Suprapubic skin (tissue), 4 donors: ENCODE measurements at regions not wholly inside any gene's neighbourhood (a gene's known extent, or its start where the extent isn't known, plus 50 kb on each side); places are given as distances from the start of the nearest gene placed in this dataset.
"Not testable (repeated sequence)": the region's sequence is repeated elsewhere in the genome, so short reads cannot be mapped to it uniquely, and the experiment has no call there.

Experiments used
- DNase-seq, 2 donors: peaks; one replicate each; pipeline ENCODE4 v3.0.0-alpha.2; 2019; ENCODE audit warnings: low spot score in 2 of 2
- H3K27ac ChIP-seq: fragments of 200-600 bp; sonication (generic); one replicate; pipeline ENCODE4 v1.5.1; 2019
- H3K27me3 ChIP-seq: fragments of 200-600 bp; sonication (generic); one replicate; pipeline ENCODE4 v1.5.1; 2019
- H3K36me3 ChIP-seq: fragments of 200-600 bp; sonication (generic); one replicate; pipeline ENCODE4 v1.5.1; 2019
- H3K4me1 ChIP-seq: fragments of 200-600 bp; sonication (generic); one replicate; pipeline ENCODE4 v1.5.1; 2019
- H3K4me3 ChIP-seq: fragments of 200-600 bp; sonication (generic); one replicate; pipeline ENCODE4 v1.5.1; 2019; ENCODE audit warnings: mild to moderate bottlenecking
- H3K9me3 ChIP-seq: fragments of 200-600 bp; sonication (generic); one replicate; pipeline ENCODE4 v1.5.1; 2019
- EP300 ChIP-seq: sonication (generic); formaldehyde crosslinking; IDR thresholded peaks from one replicate; pipeline ENCODE4 v1.6.1; 2017; ENCODE audit warnings: antibody characterized with exemption
- POLR2A ChIP-seq, 2 donors: fragments of 450-650 bp; IDR thresholded peaks; one replicate each; pipeline ENCODE4 v1.6.1; 2017; ENCODE audit warnings: antibody characterized with exemption in 2 of 2, mild to moderate bottlenecking in 2 of 2, moderate library complexity in 2 of 2
- POLR2AphosphoS5 ChIP-seq, 3 donors: sonication (generic); formaldehyde crosslinking; IDR thresholded peaks; one replicate each; pipeline ENCODE4 v1.6.1; 2017; ENCODE audit warnings: antibody characterized with exemption in 3 of 3
- WGBS: methylation state at CpG from one replicate; pipeline ENCODE4 v1.1.5; 2018; 5-methylcytosine and 5-hydroxymethylcytosine counted together
- TF ChIP-seq, protein P1 (sequence below), 2 donors: fragments of 200-600 bp in 1 of 2; fragments of 450-650 bp in 1 of 2; sonication (generic) in 1 of 2; IDR thresholded peaks; one replicate each; pipeline ENCODE4 v1.5.1; 2016 to 2019; ENCODE audit warnings: antibody characterized with exemption in 2 of 2, mild to moderate bottlenecking in 1 of 2, moderate library complexity in 1 of 2

DNA sequence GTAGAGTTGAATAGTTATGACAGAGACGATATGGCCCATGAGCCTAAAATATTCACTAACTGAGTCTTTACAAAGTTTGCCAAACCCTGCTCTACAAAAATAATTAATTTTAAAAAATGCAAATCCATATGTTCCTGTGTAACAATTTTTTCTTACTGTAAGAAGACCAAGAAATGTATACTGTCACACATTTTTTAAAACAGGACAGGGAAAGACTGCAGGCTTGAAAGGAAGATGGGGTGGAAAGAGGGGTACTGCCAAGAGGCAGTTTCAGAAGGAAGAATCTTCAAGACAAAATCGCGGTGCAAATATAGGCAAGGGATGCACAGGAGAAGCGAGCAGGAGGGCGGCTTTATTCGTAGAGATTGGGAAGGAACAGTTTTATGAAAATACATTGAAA lies 115.7 kb upstream of the KLHL1 start:
- TF ChIP-seq POLR2AphosphoS5 (IDR thresholded peaks at IDR 0.05) = no peak
- TF ChIP-seq POLR2A (IDR thresholded peaks at IDR 0.05) = no peak
- Histone ChIP-seq H3K4me3 (no peak overlapping the region), H3K27ac (no peak overlapping the region), H3K9me3 (no peaks in the 10 kb centered on the region), H3K36me3 (no peaks in the 10 kb centered on the region), H3K27me3 (no peaks in the 10 kb centered on the region), H3K4me1 (no peaks in the 10 kb centered on the region)
- WGBS = 92% methylated on average over 6 of the region's 6 CpGs
- DNase-seq = no peak

DNA sequence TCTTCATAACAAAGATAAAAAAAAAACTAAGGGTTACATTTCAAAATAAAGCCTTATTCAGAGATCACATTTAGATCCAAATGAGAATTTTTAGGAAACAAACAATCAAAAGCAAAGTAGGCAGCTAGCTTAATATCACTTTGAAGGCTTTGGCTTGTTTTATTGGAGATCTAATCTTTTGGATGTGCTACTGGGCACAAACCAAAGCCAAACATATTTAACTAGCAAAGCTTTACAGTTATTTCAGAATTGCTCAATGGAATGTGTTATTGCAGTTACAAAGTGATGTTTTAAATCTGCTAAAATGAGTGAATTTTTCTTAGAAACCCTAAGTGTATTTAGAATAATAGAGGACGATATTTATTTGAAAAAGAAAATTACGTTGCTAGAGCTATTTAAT lies 114.7 kb upstream of the KLHL1 start:
- no peaks in the 10 kb centered on the region for H3K4me1 ChIP-seq
- H3K9me3 ChIP-seq = no peaks in the 10 kb centered on the region
- H3K4me3 ChIP-seq = no peak overlapping the region
- 86% methylated on average over 2 of the region's 2 CpGs for WGBS
- TF ChIP-seq EP300 (no peak), POLR2AphosphoS5 (IDR thresholded peaks at IDR 0.05) (no peak), POLR2A (IDR thresholded peaks at IDR 0.05) (no peak)
- TF ChIP-seq, protein P1, sequence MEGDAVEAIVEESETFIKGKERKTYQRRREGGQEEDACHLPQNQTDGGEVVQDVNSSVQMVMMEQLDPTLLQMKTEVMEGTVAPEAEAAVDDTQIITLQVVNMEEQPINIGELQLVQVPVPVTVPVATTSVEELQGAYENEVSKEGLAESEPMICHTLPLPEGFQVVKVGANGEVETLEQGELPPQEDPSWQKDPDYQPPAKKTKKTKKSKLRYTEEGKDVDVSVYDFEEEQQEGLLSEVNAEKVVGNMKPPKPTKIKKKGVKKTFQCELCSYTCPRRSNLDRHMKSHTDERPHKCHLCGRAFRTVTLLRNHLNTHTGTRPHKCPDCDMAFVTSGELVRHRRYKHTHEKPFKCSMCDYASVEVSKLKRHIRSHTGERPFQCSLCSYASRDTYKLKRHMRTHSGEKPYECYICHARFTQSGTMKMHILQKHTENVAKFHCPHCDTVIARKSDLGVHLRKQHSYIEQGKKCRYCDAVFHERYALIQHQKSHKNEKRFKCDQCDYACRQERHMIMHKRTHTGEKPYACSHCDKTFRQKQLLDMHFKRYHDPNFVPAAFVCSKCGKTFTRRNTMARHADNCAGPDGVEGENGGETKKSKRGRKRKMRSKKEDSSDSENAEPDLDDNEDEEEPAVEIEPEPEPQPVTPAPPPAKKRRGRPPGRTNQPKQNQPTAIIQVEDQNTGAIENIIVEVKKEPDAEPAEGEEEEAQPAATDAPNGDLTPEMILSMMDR (IDR thresholded peaks at IDR 0.05) = no peak
- no peak overlapping the region for H3K27ac ChIP-seq
- no peak for DNase-seq
- H3K36me3 ChIP-seq = no peaks in the 10 kb centered on the region
- H3K27me3 ChIP-seq = no peaks in the 10 kb centered on the region

DNA sequence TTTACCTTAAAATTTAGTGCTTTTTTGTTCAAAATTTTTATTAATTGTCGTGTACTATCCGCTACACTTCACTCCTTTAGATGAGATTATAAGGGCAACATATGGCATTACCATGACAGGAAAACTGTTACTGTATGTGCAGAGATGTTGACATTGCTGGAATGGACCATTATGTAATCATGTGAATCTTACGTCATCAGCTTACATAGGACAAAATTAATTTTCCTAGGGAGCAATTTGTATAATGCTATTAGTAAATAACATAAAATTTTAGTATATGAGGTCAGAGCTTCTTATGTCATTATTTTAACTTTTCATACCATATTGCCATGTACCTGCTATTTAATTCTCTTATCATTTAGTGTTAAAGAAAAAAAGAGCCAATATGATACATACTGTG lies 110.4 kb upstream of the KLHL1 start:
- WGBS = 93% methylated on average over 3 of the region's 3 CpGs
- no peaks in the 10 kb centered on the region for H3K27me3 ChIP-seq
- TF ChIP-seq POLR2AphosphoS5 (IDR thresholded peaks at IDR 0.05) (no peak), POLR2A (IDR thresholded peaks at IDR 0.05) (no peak), EP300 (no peak)
- TF ChIP-seq, protein P1 (IDR thresholded peaks at IDR 0.05) = no peak

DNA sequence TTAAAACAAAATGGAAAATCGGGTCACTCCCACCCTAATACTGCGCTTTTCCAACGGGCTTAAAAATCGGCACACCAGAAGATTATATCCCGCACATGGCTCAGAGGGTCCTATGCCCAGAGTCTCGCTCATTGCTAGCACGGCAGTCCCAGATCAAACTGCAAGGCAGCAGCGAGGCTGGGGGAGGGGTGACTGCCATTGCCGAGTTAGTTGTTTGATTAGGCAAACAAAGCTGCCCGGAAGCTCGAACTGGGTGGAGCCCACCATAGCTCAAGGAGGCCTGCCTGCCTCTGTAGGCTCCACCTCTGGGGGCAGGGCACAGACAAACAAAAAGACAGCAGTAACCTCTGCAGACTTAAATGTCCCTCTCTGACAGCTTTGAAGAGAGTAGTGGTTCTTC lies 100.7 kb upstream of the KLHL1 start:
- not testable (repeated sequence) for H3K4me3 ChIP-seq, H3K4me1 ChIP-seq, H3K27ac ChIP-seq, H3K9me3 ChIP-seq, H3K27me3 ChIP-seq, DNase-seq, H3K36me3 ChIP-seq
- WGBS = 83% methylated on average over 9 of the region's 11 CpGs

More for the DNA sequence above, 110.4 kb upstream of the KLHL1 start:
- no peak for DNase-seq
- no peak overlapping the region for H3K27ac ChIP-seq
- no peaks in the 10 kb centered on the region for H3K9me3 ChIP-seq
- H3K4me3 ChIP-seq = no peak overlapping the region
- no peaks in the 10 kb centered on the region for H3K4me1 ChIP-seq
- H3K36me3 ChIP-seq = no peaks in the 10 kb centered on the region

DNA sequence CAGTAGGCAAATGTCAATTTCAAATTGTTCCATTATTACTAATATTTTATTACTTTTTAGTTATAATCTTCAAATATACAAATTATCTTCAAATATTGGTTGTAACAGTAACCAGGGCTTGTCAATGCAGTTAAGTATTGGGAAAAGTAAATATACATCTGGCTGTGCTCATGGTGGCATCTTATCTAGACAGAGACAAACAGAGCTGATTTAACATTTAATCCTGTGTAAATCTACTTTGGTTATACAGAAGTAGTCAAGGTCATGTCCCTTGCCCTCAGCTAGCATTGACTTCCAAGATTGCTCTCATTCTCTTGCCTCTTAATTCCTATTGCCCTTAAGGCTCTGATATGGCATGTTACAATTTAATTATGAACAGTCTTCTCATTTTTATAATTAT lies 98.4 kb upstream of the KLHL1 start:
- Histone ChIP-seq H3K27me3 (no peaks in the 10 kb centered on the region), H3K4me1 (no peaks in the 10 kb centered on the region), H3K36me3 (no peaks in the 10 kb centered on the region), H3K4me3 (no peak overlapping the region), H3K27ac (no peak overlapping the region), H3K9me3 (peaks cover 3% of the 10 kb centered on the region)
- DNase-seq = no peak
- TF ChIP-seq POLR2A (IDR thresholded peaks at IDR 0.05) (no peak), EP300 (no peak)
- TF ChIP-seq, protein P1 (IDR thresholded peaks at IDR 0.05) = no peak

DNA sequence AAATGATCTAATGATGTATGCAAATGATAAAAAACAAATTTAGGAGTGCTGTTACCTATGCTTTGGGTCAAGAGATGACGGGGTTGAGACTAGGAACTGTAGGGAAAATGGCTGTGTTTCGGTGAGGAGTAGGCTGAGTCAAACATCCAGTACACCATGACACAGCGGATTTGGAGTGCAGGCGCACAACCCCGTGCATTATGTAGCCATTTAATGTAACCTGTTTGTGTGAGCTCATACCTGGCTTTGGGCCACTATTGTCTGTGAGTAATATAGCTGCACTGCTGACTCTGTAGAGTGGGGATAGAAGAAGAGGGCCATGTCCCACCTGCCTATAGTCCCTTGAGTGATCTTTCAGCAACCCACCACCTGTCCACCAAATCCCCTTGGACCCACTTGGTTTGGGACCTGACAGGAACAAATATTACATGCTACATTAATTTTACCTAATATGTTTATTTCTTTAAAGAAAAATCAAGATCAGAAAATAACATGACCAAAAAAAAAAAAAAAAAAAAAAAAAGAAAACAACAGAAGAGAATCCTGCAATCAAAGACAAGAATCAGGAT lies 95.5 kb upstream of the KLHL1 start:
- TF ChIP-seq EP300 (no peak), POLR2A (IDR thresholded peaks at IDR 0.05) (no peak), POLR2AphosphoS5 (IDR thresholded peaks at IDR 0.05) (no peak)
- TF ChIP-seq, protein P1 (IDR thresholded peaks at IDR 0.05) = no peak
- DNase-seq = no peak
- Histone ChIP-seq H3K4me1 (no peaks in the 10 kb centered on the region), H3K9me3 (peaks cover 3% of the 10 kb centered on the region), H3K27me3 (no peaks in the 10 kb centered on the region), H3K36me3 (no peaks in the 10 kb centered on the region), H3K27ac (no peak overlapping the region), H3K4me3 (no peak overlapping the region)
- WGBS = 85% methylated on average over 5 of the region's 5 CpGs
